ENCODE measurements at regions not wholly inside any gene's neighbourhood (a gene's known extent, or its start where the extent isn't known, plus 50 kb on each side); places are given as distances from the start of the nearest gene placed in this dataset.

- TF ChIP-seq POLR2A (IDR thresholded peaks at IDR 0.05): no peak
- TF ChIP-seq CTCF (IDR thresholded peaks at IDR 0.05): no peak
These were observed 69.6 kb upstream of the VWC2 start for GRCh38 chr7:49703881-49704280.
